ENCODE measurements at regions not wholly inside any gene's neighbourhood (a gene's known extent, or its start where the extent isn't known, plus 50 kb on each side); places are given as distances from the start of the nearest gene placed in this dataset.
A peak's percentile ranks its signal among the peaks of the same experiment; 100 is the strongest.

- TF ChIP-seq CTCF (IDR thresholded peaks at IDR 0.05) = no peak
- intact Hi-C loops (cut with DNase I) = no loop called here
- H3K9me3 ChIP-seq = no peaks in the 10 kb centered on the region
- no peaks in the 10 kb centered on the region for H3K4me1 ChIP-seq
- no peak for DNase-seq (ENCODE audit: low spot score in 2 of 2)
- no peaks in the 10 kb centered on the region for H3K27me3 ChIP-seq
- no peak overlapping the region for H3K27ac ChIP-seq
- no peaks in the 10 kb centered on the region for H3K36me3 ChIP-seq
- no peak overlapping the region for H3K4me3 ChIP-seq
Measured at GRCh38 chr15:93239591-93239990, 150.6 kb upstream of the RGMA start.

GRCh38 chr15:93238641-93239040 lies 149.6 kb upstream of the RGMA start:
- no peaks in the 10 kb centered on the region for H3K9me3 ChIP-seq
- H3K27me3 ChIP-seq = no peaks in the 10 kb centered on the region

GRCh38 chr15:93235926-93236780 lies 147.1 kb upstream of the RGMA start:
- Histone ChIP-seq H3K36me3 (no peaks in the 10 kb centered on the region), H3K27ac (no peak overlapping the region), H3K4me1 (no peaks in the 10 kb centered on the region), H3K27me3 (no peaks in the 10 kb centered on the region), H3K4me3 (no peak overlapping the region), H3K9me3 (no peaks in the 10 kb centered on the region)
- peak; percentile 60 to 80 for DNase-seq (ENCODE audit: low spot score in 2 of 2)
- intact Hi-C loops (cut with DNase I) = no loop called here
- TF ChIP-seq CTCF (IDR thresholded peaks at IDR 0.05) = no peak

More at GRCh38 chr15:93238641-93239040, 149.6 kb upstream of the RGMA start:
- TF ChIP-seq CTCF (IDR thresholded peaks at IDR 0.05) = no peak
- Histone ChIP-seq H3K4me3 (no peak overlapping the region), H3K36me3 (no peaks in the 10 kb centered on the region), H3K4me1 (no peaks in the 10 kb centered on the region), H3K27ac (no peak overlapping the region)
- intact Hi-C loops (cut with DNase I) = no loop called here
- DNase-seq (ENCODE audit: low spot score in 2 of 2) = no peak

GRCh38 chr15:93235269-93235668 lies 146.3 kb upstream of the RGMA start:
- Histone ChIP-seq H3K4me1 (no peaks in the 10 kb centered on the region), H3K27ac (no peak overlapping the region), H3K36me3 (no peaks in the 10 kb centered on the region), H3K27me3 (no peaks in the 10 kb centered on the region), H3K9me3 (no peaks in the 10 kb centered on the region), H3K4me3 (no peak overlapping the region)
- DNase-seq (ENCODE audit: low spot score in 2 of 2) = no peak
- no peak for TF ChIP-seq CTCF (IDR thresholded peaks at IDR 0.05)
- intact Hi-C loops (cut with DNase I) = no loop called here

GRCh38 chr15:93233710-93234109 lies 144.7 kb upstream of the RGMA start:
- no peaks in the 10 kb centered on the region for H3K4me1 ChIP-seq
- no peak for TF ChIP-seq CTCF (IDR thresholded peaks at IDR 0.05)
- DNase-seq (ENCODE audit: low spot score in 2 of 2) = no peak
- H3K36me3 ChIP-seq = no peaks in the 10 kb centered on the region
- H3K27me3 ChIP-seq = no peaks in the 10 kb centered on the region
- H3K4me3 ChIP-seq = no peak overlapping the region
- H3K9me3 ChIP-seq = no peaks in the 10 kb centered on the region
- H3K27ac ChIP-seq = no peak overlapping the region
- intact Hi-C loops (cut with DNase I) = no loop called here

All from ascending aorta (tissue), 2 donors.